H1 (cell line): ENCODE measurements at regions not wholly inside any gene's neighbourhood (a gene's known extent, or its start where the extent isn't known, plus 50 kb on each side); places are given as distances from the start of the nearest gene placed in this dataset.

ENCODE experiments used
- CTCF ChIA-PET: fragments of 300-600 bp; sonication (Branson Sonifier 250); formaldehyde crosslinking; loops from one replicate; lab custom pipeline; 2021; ENCODE audit not compliant: partially characterized antibody; lab: Charles Lee
- POLR2A ChIA-PET: fragments of 300-600 bp; sonication (Branson Sonifier 250); formaldehyde crosslinking; loops from one replicate; lab custom pipeline; 2021; ENCODE audit warnings: inconsistent platforms; ENCODE audit not compliant: partially characterized antibody; lab: Charles Lee
- DNase-seq, 2 experiments: peaks; one replicate each; pipeline versions ENCODE4 v3.0.0 to v3.0.0-alpha.2; 2010 to 2022; ENCODE audit warnings: low spot score in 2 of 2, low read depth in 1 of 2, mixed read lengths in 1 of 2
- FAIRE-seq: peaks from 2 replicates; lab custom pipeline; 2011; peaks lifted over from hg19 to GRCh38; lab: Jason Lieb, UNC
- H2AFZ ChIP-seq: 2 replicates; pipeline ENCODE4 v1.8.1; 2012; ENCODE audit warnings: low read length, inconsistent platforms
- H2AK5ac ChIP-seq: 2 replicates; pipeline ENCODE4 v1.6.1; 2013; ENCODE audit warnings: low read depth, low read length
- H2BK120ac ChIP-seq: replicated peaks from 2 replicates; pipeline ENCODE3; 2013; ENCODE audit warnings: low read depth, low read length, inconsistent platforms
- H2BK12ac ChIP-seq: 2 replicates; pipeline ENCODE4 v1.6.1; 2013; ENCODE audit warnings: low read depth, low read length
- H2BK15ac ChIP-seq: 2 replicates; pipeline ENCODE4 v1.6.1; 2013; ENCODE audit warnings: low read length
- H2BK20ac ChIP-seq: 2 replicates; pipeline ENCODE4 v1.6.1; 2013; ENCODE audit warnings: low read length
- H2BK5ac ChIP-seq: 2 replicates; pipeline ENCODE4 v1.6.1; 2013; ENCODE audit warnings: low read depth, low read length
- H3K14ac ChIP-seq: 2 replicates; pipeline ENCODE4 v1.6.1; 2013; ENCODE audit warnings: inconsistent platforms; ENCODE audit not compliant: insufficient read length
- H3K18ac ChIP-seq: 2 replicates; pipeline ENCODE4 v1.6.1; 2013; ENCODE audit warnings: low read length; ENCODE audit errors: extremely low read depth
- H3K23ac ChIP-seq: 2 replicates; pipeline ENCODE4 v1.6.1; 2013; ENCODE audit warnings: inconsistent platforms; ENCODE audit not compliant: insufficient read length
- H3K23me2 ChIP-seq: 2 replicates; pipeline ENCODE4 v1.6.1; 2013; ENCODE audit warnings: low read depth, low read length
- H3K27ac ChIP-seq: 2 replicates; pipeline ENCODE4 v1.6.1; 2011; ENCODE audit warnings: low read depth, low read length, inconsistent platforms
- H3K27me3 ChIP-seq, 4 experiments: replicated peaks in 1 of 4; 1 replicate in 1 of 4; 2 replicates in 3 of 4; pipeline versions ENCODE4 v1.6.1 to v1.8.1; 2011 to 2013; ENCODE audit warnings: low read length in 3 of 4, mild to moderate bottlenecking in 3 of 4, inconsistent platforms in 2 of 4, mixed read lengths in 2 of 4, moderate library complexity in 1 of 4; ENCODE audit not compliant: control insufficient read depth in 3 of 4, insufficient read depth in 3 of 4; ENCODE audit errors: extremely low read depth in 1 of 4
- H3K36me3 ChIP-seq, 4 experiments: 2 replicates each; pipeline versions ENCODE4 v1.6.1 to v1.8.1; 2011 to 2013; ENCODE audit warnings: mild to moderate bottlenecking in 4 of 4, low read length in 3 of 4, moderate library complexity in 2 of 4, control low read depth in 1 of 4, inconsistent platforms in 1 of 4; ENCODE audit not compliant: insufficient read depth in 4 of 4, control insufficient read depth in 2 of 4
- H3K4ac ChIP-seq: replicated peaks from 2 replicates; pipeline ENCODE3; 2013; ENCODE audit warnings: low read length, low read depth, mixed read lengths, inconsistent platforms; ENCODE audit not compliant: insufficient read length
- H3K4me1 ChIP-seq, 4 experiments: replicated peaks in 1 of 4; 1 replicate in 1 of 4; 2 replicates in 3 of 4; pipeline versions ENCODE4 v1.6.1 to v1.8.1; 2011 to 2013; ENCODE audit warnings: low read length in 3 of 4, inconsistent platforms in 2 of 4, mixed read lengths in 1 of 4; ENCODE audit not compliant: insufficient read depth in 4 of 4, control insufficient read depth in 3 of 4
- H3K4me2 ChIP-seq, 2 experiments: 2 replicates each; pipeline versions ENCODE4 v1.6.1 to v1.8.1; 2011 to 2013; ENCODE audit warnings: low read depth in 2 of 2, low read length in 2 of 2, control low read depth in 1 of 2, inconsistent platforms in 1 of 2, mild to moderate bottlenecking in 1 of 2; ENCODE audit not compliant: insufficient read depth in 1 of 2
- H3K4me3 ChIP-seq, 4 experiments: fragments of 200-600, 300-600 bp in 1 of 4; sonication (generic), shearing (Covaris generic), sonication (Bioruptor Twin) in 1 of 4; 2 replicates each; pipeline versions ENCODE4 v1.5.1 to v1.8.1; 2011 to 2016; ENCODE audit warnings: low read length in 4 of 4, low read depth in 3 of 4, control low read depth in 2 of 4, inconsistent platforms in 2 of 4, mild to moderate bottlenecking in 2 of 4, mixed read lengths in 1 of 4, moderate library complexity in 1 of 4; ENCODE audit not compliant: insufficient read depth in 2 of 4; ENCODE audit errors: extremely low read depth in 1 of 4
- H3K56ac ChIP-seq: replicated peaks from 2 replicates; pipeline ENCODE3; 2013; ENCODE audit warnings: low read depth, mild to moderate bottlenecking, mixed read lengths, low read length, inconsistent platforms; ENCODE audit not compliant: insufficient read length
- H3K79me1 ChIP-seq: 2 replicates; pipeline ENCODE4 v1.6.1; 2013; ENCODE audit warnings: low read depth, low read length, control low read depth
- H3K79me2 ChIP-seq, 2 experiments: 2 replicates each; pipeline versions ENCODE4 v1.6.1 to v1.8.1; 2012 to 2013; ENCODE audit warnings: low read length in 2 of 2, mild to moderate bottlenecking in 2 of 2, inconsistent platforms in 1 of 2; ENCODE audit not compliant: insufficient read depth in 2 of 2, control insufficient read depth in 1 of 2
- H3K9ac ChIP-seq, 4 experiments: replicated peaks in 1 of 4; 1 replicate in 1 of 4; 2 replicates in 3 of 4; pipeline versions ENCODE4 v1.6.1 to v1.8.1; 2011 to 2013; ENCODE audit warnings: low read depth in 3 of 4, low read length in 3 of 4, control low read depth in 2 of 4, mild to moderate bottlenecking in 2 of 4, moderate library complexity in 2 of 4, inconsistent platforms in 1 of 4; ENCODE audit errors: extremely low read depth in 1 of 4
- H3K9me3 ChIP-seq, 2 experiments: 2 replicates each; pipeline versions ENCODE4 v1.6.1 to v1.8.1; 2012 to 2013; ENCODE audit warnings: mild to moderate bottlenecking in 2 of 2, moderate library complexity in 2 of 2, control low read depth in 1 of 2, inconsistent platforms in 1 of 2, low read depth in 1 of 2, low read length in 1 of 2, mixed read lengths in 1 of 2; ENCODE audit not compliant: insufficient read depth in 2 of 2
- H4K20me1 ChIP-seq, 2 experiments: replicated peaks in 1 of 2; 2 replicates each; pipeline versions ENCODE3 to v1.8.1; 2011 to 2013; ENCODE audit warnings: inconsistent platforms in 2 of 2, low read length in 2 of 2, mild to moderate bottlenecking in 1 of 2; ENCODE audit not compliant: insufficient read depth in 2 of 2, control insufficient read depth in 1 of 2
- H4K5ac ChIP-seq: 2 replicates; pipeline ENCODE4 v1.6.1; 2013; ENCODE audit warnings: low read length, low read depth, mixed read lengths, inconsistent platforms; ENCODE audit not compliant: insufficient read length
- H4K8ac ChIP-seq: 2 replicates; pipeline ENCODE4 v1.8.0; 2013; ENCODE audit warnings: mild to moderate bottlenecking, moderate library complexity, low read length, inconsistent platforms; ENCODE audit not compliant: insufficient read depth; ENCODE audit errors: extremely low read depth
- H4K91ac ChIP-seq: replicated peaks from 2 replicates; pipeline ENCODE3; 2013; ENCODE audit warnings: low read length, mixed read lengths, inconsistent platforms; ENCODE audit not compliant: insufficient read length
- PHF8 ChIP-seq: fragments of 200-600 bp; sonication (generic); conservative IDR thresholded peaks from 2 replicates; pipeline ENCODE4 v1.7.1; 2012; ENCODE audit warnings: low read depth, mild to moderate bottlenecking, inconsistent platforms, low read length, moderate library complexity
- TCF12 ChIP-seq: IDR thresholded peaks from 2 replicates; pipeline ENCODE4 v1.6.1; 2011; ENCODE audit warnings: low read depth, mild to moderate bottlenecking, low read length
- WGBS, 2 experiments: shearing (Covaris generic) in 1 of 2; methylation state at CpG; one replicate each; pipeline versions ENCODE4 v1.1.6 to v1.1.7; 2013 to 2015; ENCODE audit warnings: low lambda C conversion rate in 2 of 2, mixed read lengths in 2 of 2, inconsistent platforms in 1 of 2, low coverage in 1 of 2, missing lambda C conversion rate in 1 of 2; ENCODE audit not compliant: insufficient replicate concordance in 2 of 2, insufficient coverage in 1 of 2, insufficient read length in 1 of 2; ENCODE audit errors: extremely low coverage in 1 of 2, missing lambda C conversion rate in 1 of 2; 5-methylcytosine and 5-hydroxymethylcytosine counted together

- no peak overlapping the region for H3K14ac ChIP-seq
- peaks cover 0 to 2% (median under 1%) of the 10 kb centered on the region in 4 experiments; a peak in 3 of 7 replicates for H3K4me1 ChIP-seq
- H4K20me1 ChIP-seq, result no peaks in the 10 kb centered on the region
- no peak overlapping the region for H2BK5ac ChIP-seq
- no peak overlapping the region for H2BK20ac ChIP-seq
- no peak overlapping the region for H4K5ac ChIP-seq
- no peaks in the 10 kb centered on the region for H3K9me3 ChIP-seq
- H3K23me2 ChIP-seq, result no peaks in the 10 kb centered on the region
- no peak overlapping the region for H2BK120ac ChIP-seq
- H4K91ac ChIP-seq, result no peak overlapping the region
- FAIRE-seq (no peak), DNase-seq (no peak)
- no peak overlapping the region for H3K27ac ChIP-seq
- H2AFZ ChIP-seq, result no peak overlapping the region
- H3K79me1 ChIP-seq, result no peaks in the 10 kb centered on the region
- no peaks in the 10 kb centered on the region for H3K79me2 ChIP-seq
- POLR2A ChIA-PET, result no interaction called here
- H3K36me3 ChIP-seq, result no peaks in the 10 kb centered on the region
- no peaks in the 10 kb centered on the region for H3K27me3 ChIP-seq
- no peak overlapping the region for H2AK5ac ChIP-seq
- H3K4me3 ChIP-seq, result no peak overlapping the region
- TF ChIP-seq TCF12, result no peak
- TF ChIP-seq PHF8, result no peak
- TF ChIP-seq, all 59 proteins: peak for 0
- no peak overlapping the region for H3K4ac ChIP-seq
- no peak overlapping the region for H3K23ac ChIP-seq
- no peak overlapping the region for H2BK15ac ChIP-seq
- H4K8ac ChIP-seq, result no peak overlapping the region
- CTCF ChIA-PET, result interaction anchor here (1.1 to 1.9 kb wide), 5 partner anchors 54 to 372 kb away, joined by 3 to 8 read pairs (median 6); no protein-coding TSS in a partner anchor
- 80% methylated on average over 3 of the region's 3 CpGs; no CpG with 5 or more reads in 1 of the 2 experiments for WGBS, 2 experiments
- no peak overlapping the region for H3K9ac ChIP-seq
- no peak overlapping the region for H3K4me2 ChIP-seq
- no peak overlapping the region for H2BK12ac ChIP-seq
- no peak overlapping the region for H3K18ac ChIP-seq
- no peak overlapping the region for H3K56ac ChIP-seq
Observed at GRCh38 chr11:35888961-35889360, 54.9 kb upstream of the LDLRAD3 start.
